ENCODE measurements at regions not wholly inside any gene's neighbourhood (a gene's known extent, or its start where the extent isn't known, plus 50 kb on each side); places are given as distances from the start of the nearest gene placed in this dataset.

DNA sequence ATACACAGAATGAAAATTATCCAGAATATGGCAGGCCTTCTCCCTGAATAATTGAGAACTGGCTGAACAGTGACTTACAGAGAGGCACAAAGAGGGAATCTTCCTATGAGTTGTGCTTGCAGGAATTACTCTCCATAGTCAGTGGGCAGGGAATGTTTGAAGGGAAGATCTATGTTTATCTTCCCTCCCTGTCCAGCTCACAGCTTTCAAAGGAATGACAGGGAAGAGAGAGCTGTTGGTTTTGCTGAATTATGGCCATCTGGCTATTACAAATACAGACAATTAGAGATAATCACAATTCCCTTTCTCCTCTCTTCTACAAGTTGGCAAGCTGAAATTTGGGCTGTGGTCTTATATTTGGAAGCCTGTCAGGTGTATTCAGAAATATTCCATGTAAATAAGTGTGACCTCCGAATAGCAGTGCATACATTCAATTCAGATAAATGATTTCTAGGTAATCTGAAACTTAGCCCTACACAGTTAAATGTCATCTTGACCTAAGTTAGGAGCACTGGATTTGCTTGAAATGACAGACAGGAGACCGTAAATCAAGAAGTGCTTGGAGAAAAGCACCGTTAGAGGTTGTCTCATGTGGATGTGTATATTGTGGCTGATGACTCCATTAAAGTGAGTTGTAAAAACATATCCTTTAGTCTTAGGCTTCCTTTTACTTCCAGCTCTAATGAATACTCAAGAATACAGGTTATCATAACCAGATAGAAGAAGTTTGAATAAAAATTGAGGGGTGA lies 136.8 kb downstream of the C4orf33 start:
- no peak for TF ChIP-seq GATA3 (IDR thresholded peaks at IDR 0.05; ENCODE audit: low read depth, low read length)
- TF ChIP-seq GATA2 (IDR thresholded peaks at IDR 0.05; ENCODE audit: low read depth, low read length), result no peak

DNA sequence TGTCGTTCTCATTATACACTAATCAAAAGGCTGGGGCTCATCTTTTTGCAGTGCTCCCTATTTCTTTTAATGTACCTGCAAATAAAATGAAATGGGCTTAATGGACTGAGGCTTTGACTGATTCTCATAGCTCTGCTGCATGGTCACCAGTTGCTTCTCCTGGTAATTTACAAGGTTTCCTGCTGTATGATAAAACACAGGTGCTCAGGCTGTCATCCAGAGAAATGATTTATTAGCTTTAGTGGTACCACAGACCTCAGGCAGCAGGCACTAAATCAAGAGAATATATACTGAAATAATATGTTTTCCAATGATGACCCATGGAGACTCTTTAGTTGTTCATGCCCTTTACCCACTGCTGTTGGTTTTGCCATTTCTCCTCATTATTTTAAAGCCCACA lies 137.7 kb downstream of the C4orf33 start:
- no peak for TF ChIP-seq GATA2 (IDR thresholded peaks at IDR 0.05; ENCODE audit: low read depth, low read length)
- TF ChIP-seq GATA3 (IDR thresholded peaks at IDR 0.05; ENCODE audit: low read depth, low read length), result no peak

DNA sequence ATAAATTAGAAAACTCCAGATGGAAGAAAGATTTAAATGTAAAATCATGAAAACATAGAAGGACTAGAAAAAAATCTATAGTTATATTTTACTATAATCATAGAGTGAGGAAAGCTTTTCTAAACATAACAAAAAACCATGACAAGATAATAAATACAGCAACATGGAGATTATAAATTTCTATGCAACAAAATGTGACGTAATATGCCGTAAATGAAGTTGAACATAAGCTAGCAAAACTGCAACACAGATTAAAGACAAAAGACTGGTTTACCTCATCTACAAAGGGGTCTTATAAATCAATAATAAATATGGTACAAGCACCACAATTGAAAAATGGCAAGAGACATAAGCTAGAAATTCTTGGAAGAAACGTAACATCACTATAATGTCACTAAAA lies 140.4 kb downstream of the C4orf33 start:
- TF ChIP-seq GATA3 (IDR thresholded peaks at IDR 0.05; ENCODE audit: low read depth, low read length), result no peak
- no peak for TF ChIP-seq GATA2 (IDR thresholded peaks at IDR 0.05; ENCODE audit: low read depth, low read length)

DNA sequence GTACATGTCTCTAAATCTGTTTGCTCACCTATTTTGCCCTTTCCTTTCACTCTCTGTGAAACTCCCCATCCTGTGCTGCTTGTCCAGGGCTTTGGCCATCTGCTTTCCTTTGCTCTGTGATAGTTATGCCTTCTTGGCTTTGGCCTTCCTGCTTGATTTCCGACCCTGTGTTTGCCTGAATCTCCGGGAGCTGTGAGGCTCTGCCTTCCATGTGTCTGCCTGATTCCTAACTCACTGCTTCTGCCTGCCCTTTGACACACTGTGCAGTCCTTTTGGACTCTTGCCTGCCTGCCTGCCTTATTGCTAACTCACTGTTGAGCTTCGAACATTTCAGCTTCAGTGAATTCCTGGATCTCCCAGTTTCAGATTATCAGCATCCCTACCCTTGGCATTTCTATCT lies 143.1 kb downstream of the C4orf33 start:
- TF ChIP-seq GATA3 (IDR thresholded peaks at IDR 0.05; ENCODE audit: low read depth, low read length) (no peak), GATA2 (IDR thresholded peaks at IDR 0.05; ENCODE audit: low read depth, low read length) (no peak)

DNA sequence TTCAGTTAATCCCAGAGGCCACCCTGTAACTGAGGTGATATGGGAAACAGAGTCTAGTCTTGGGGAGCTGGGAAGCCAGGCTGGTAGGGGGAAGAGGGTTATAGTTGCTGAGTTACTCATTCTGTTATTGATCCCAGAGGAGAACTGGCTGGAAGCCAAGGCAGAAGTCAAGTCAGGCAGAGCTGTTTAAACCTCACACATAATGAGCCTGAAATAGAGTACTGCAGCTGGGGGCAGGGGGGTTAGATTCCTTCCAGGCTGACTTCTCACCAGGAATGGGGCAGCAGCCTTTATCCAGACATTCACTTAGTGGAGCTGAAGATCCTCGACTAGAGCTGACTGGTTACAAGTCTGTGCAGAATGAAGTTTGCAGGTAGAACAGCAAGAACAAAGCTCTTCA lies 144.9 kb downstream of the C4orf33 start:
- TF ChIP-seq GATA3 (IDR thresholded peaks at IDR 0.05; ENCODE audit: low read depth, low read length) (no peak), GATA2 (IDR thresholded peaks at IDR 0.05; ENCODE audit: low read depth, low read length) (no peak)

DNA sequence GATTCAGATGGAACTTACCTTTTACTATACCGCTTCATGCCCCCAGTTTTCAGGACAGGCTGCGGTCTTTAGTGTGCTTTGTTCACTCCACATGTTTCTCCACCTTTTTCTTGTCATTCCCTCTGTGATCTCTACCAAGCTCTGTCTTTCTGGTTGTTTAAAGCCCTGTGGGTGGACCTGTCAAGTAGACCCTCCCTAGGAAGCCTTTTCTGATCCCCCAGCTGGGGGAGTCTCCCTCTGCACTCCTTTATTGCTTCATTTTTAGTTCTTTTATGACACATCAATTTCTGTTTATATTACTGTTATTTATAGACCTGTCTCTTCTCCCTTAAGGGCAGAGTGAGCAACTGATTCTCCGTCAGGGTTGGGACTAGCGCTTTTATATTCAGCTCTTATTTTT lies 150.2 kb downstream of the C4orf33 start:
- no peak for TF ChIP-seq GATA3 (IDR thresholded peaks at IDR 0.05; ENCODE audit: low read depth, low read length)
- no peak for TF ChIP-seq GATA2 (IDR thresholded peaks at IDR 0.05; ENCODE audit: low read depth, low read length)

DNA sequence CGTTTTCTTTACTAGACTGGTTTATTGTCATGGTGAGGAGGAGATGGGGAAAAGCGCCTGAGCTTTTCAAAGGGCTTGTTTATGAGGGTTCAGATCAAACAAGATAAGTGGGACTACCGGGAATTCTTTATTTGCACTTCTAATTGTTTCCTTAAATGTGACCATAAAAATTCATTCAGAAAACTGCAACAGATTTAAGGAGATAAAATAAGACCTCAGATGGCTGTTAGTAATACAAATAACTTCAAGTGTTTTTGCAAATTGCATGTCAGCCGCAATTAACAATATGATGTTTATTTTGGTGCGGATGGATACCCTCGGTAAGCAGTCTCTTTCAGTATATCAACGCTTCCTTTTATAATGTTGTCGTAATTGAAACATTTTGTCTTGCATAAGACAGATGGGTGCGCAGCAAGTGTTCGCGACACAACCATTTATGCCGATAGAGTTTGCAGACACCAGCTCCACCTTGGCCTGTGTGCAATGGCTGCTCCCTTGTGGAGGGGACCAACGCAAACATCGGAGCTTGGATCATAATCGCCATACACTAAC lies 151.0 kb downstream of the C4orf33 start:
- no peak for TF ChIP-seq GATA3 (IDR thresholded peaks at IDR 0.05; ENCODE audit: low read depth, low read length)
- TF ChIP-seq GATA2 (IDR thresholded peaks at IDR 0.05; ENCODE audit: low read depth, low read length), result no peak

DNA sequence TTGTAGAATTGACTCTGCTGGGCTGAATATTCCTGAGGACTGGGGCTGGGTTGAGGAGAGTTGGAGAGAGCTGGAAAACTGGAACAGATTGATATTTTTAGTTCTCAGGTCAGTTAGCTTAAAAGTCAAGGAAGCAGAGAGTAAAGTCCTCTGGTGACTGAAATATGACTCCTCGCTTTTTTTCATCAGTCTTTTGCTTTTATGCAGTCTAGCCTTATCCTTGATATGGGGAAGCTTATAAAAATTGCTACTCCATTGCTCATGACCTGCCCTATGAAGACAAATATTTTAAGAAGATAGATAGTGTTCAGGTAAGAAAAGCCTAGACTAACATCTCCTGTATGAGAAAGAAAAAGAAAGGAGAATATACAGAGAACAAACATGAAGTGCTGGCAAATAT lies 152.7 kb downstream of the C4orf33 start:
- no peak for TF ChIP-seq GATA3 (IDR thresholded peaks at IDR 0.05; ENCODE audit: low read depth, low read length)
- TF ChIP-seq GATA2 (IDR thresholded peaks at IDR 0.05; ENCODE audit: low read depth, low read length), result no peak

DNA sequence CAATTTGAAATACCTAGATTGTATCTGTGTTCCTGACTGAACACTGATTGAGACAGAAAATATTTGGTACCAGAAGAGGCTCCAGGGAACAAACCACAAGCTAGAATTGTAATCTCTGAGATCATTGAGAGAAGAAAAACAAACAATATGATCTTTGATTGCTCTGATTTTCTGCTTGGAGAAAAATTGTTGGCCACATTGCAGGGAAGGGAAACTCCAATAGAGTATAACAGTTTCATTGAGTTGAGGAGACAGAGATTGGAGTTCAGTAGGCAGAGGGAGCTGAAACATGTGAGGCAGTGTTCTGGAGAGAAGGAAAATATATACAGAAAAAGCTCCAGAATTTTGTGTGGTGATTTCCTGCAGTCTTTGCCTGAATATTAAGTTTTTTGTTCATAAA lies 158.2 kb downstream of the C4orf33 start:
- TF ChIP-seq GATA2 (IDR thresholded peaks at IDR 0.05; ENCODE audit: low read depth, low read length), result no peak
- no peak for TF ChIP-seq GATA3 (IDR thresholded peaks at IDR 0.05; ENCODE audit: low read depth, low read length)

DNA sequence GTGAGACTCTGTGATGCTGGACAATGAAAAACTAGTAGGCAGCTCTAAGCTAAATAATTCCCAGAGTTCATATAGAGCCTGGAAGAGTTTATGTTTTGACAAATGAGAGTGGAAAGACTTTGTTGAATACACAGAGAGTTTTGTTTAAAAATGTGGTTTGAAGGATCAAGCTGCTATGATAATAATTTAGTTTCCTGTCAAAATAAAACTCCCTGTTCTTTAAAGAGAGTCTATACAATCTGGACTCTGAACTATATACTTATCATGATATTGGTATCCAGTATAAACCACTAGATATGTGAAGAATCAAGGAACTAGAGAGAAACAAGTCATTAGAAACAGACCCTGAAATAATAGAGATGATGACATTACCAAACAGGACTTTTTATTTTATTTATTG lies 158.6 kb downstream of the C4orf33 start:
- TF ChIP-seq GATA2 (IDR thresholded peaks at IDR 0.05; ENCODE audit: low read depth, low read length) (no peak), GATA3 (IDR thresholded peaks at IDR 0.05; ENCODE audit: low read depth, low read length) (no peak)

DNA sequence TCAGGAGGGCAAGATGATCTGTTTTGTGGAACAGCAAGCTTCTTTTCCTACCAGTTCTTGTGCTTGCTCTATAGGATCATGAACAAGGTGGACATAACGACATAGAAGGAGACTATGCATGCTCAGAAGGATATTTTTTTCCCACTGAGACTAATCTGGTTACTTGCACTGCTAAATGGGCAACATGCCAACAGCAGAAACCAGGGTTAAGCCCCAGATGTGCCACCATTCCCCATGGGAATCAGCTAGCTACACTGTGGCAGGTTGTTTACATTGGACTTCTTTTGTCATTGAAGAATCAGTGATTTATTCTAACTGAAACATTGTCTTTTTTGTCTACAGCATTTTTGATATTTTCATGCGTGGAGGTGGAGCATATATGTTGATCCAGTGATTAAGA lies 165.6 kb downstream of the C4orf33 start:
- no peak for TF ChIP-seq GATA3 (IDR thresholded peaks at IDR 0.05; ENCODE audit: low read depth, low read length)
- TF ChIP-seq GATA2 (IDR thresholded peaks at IDR 0.05; ENCODE audit: low read depth, low read length), result no peak

DNA sequence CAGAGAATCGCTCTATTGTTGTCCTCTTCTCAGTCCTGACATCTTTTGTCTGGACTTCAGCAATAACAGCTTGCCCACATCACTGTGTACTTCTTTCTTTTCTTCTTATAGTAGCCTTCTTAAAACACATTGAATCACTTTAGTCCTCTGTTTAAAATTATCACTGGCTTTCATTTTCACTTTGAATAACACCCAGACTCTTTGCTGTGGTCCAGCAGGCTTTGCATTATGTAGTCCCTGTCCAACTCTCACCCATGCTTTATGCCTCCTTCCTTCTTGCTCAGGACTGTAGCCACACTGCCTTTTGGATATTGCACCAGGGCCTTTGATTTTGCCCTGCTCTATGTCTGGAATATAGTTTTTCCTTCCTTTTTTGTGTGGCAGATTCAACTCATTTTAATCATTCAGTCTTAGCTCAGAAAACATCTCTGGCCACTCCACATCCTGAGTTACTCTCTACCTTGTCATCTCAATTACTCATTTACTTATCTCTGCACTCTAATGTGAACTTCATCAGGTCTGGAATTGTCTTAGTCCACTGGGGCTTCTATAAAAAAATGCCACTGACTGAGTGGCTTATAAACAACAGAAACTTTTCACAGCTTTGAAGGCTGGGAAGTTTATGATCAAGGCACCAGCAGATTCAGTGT lies 168.2 kb downstream of the C4orf33 start:
- TF ChIP-seq GATA3 (IDR thresholded peaks at IDR 0.05; ENCODE audit: low read depth, low read length), result no peak
- TF ChIP-seq GATA2 (IDR thresholded peaks at IDR 0.05; ENCODE audit: low read depth, low read length), result no peak

DNA sequence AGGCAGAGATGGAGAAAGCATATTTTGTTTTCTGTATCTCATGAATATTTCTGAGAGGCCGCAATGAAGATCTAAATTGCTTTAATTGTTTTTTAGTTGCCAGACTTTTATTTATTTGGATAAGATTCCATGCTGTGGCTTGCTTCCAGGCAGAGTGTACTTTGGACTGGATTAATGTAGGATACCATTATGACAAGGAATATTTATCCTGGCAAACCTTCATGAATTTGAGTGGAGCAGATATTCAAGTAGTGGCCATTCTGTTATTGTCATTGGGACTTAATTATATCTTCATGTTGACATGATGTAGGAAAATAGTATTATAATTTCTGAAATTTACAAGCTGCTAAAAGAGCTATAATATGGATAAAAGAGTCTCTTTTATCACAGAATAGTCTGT lies 182.9 kb downstream of the C4orf33 start:
- TF ChIP-seq GATA3 (IDR thresholded peaks at IDR 0.05; ENCODE audit: low read depth, low read length) (no peak), GATA2 (IDR thresholded peaks at IDR 0.05; ENCODE audit: low read depth, low read length) (no peak)

DNA sequence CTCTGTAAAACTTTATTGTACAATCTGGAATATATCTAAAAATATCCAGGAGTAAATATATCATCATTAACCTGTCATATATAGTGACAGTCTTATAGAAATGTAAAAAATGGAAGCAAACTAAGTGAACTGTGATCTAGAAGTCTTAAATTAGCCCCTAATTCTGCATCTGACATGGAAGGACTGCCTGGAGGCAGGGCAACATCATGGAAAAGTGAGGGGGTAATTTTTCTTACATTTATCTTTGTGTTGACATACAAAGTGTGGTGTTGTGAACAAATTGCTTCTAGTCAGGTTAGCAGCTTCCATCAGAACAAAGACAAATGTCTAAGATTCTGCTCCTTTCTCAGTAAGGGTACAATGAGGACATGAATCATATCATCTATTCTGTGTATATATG lies 186.3 kb downstream of the C4orf33 start:
- TF ChIP-seq GATA2 (IDR thresholded peaks at IDR 0.05; ENCODE audit: low read depth, low read length), result no peak
- TF ChIP-seq GATA3 (IDR thresholded peaks at IDR 0.05; ENCODE audit: low read depth, low read length), result no peak

DNA sequence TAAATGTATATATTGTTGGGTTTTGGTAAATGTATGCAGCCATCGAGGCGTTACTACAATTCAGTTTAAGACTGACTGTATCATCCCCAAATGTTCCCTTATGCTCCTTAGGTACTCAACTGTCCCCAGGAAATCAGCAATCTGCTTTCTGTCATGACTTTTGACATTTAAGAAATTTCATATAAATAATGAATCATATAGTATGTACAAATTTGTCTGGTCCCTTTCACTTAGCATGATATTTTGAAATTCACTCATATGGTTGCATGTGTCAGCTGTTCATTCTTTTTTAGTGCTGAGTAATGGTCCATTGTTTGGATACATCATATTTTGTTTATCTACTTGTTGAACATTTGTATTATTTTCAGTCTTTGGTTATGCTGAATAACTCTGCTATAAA lies 218.8 kb downstream of the C4orf33 start:
- no peak for TF ChIP-seq GATA3 (IDR thresholded peaks at IDR 0.05; ENCODE audit: low read depth, low read length)
- TF ChIP-seq GATA2 (IDR thresholded peaks at IDR 0.05; ENCODE audit: low read depth, low read length), result no peak
